Osteoblast (primary cell): ENCODE measurements at regions not wholly inside any gene's neighbourhood (a gene's known extent, or its start where the extent isn't known, plus 50 kb on each side); places are given as distances from the start of the nearest gene placed in this dataset.

Experiments
- DNase-seq: peaks from one replicate; pipeline ENCODE4 v3.0.0; 2011; ENCODE audit warnings: low spot score, mixed read lengths; ENCODE audit not compliant: insufficient read length; ENCODE audit errors: missing footprints
- H2AFZ ChIP-seq: 2 replicates; pipeline ENCODE4 v1.6.0; 2011; ENCODE audit warnings: mild to moderate bottlenecking, low read length
- H3K27ac ChIP-seq: 2 replicates; pipeline ENCODE4 v1.5.1; 2011; ENCODE audit warnings: mild to moderate bottlenecking, low read depth, low read length, moderate library complexity
- H3K27me3 ChIP-seq: 2 replicates; pipeline ENCODE4 v1.6.0; 2012; ENCODE audit warnings: mild to moderate bottlenecking, control low read depth, inconsistent platforms, low read length, moderate library complexity; ENCODE audit not compliant: insufficient read depth
- H3K36me3 ChIP-seq: 2 replicates; pipeline ENCODE4 v1.5.1; 2011; ENCODE audit warnings: mild to moderate bottlenecking, low read length, control low read depth, moderate library complexity; ENCODE audit not compliant: insufficient read depth
- H3K4me1 ChIP-seq: 2 replicates; pipeline ENCODE4 v1.5.1; 2011; ENCODE audit warnings: mild to moderate bottlenecking, low read length, control low read depth, moderate library complexity; ENCODE audit not compliant: insufficient read depth
- H3K4me2 ChIP-seq: 2 replicates; pipeline ENCODE4 v1.6.0; 2011; ENCODE audit warnings: mild to moderate bottlenecking, low read length; ENCODE audit not compliant: insufficient read depth
- H3K4me3 ChIP-seq: fragments of 200-600 bp; sonication (generic); 3 replicates; pipeline ENCODE4 v1.5.1; 2012; ENCODE audit warnings: mild to moderate bottlenecking, low read length, inconsistent platforms; ENCODE audit not compliant: insufficient read depth
- H3K79me2 ChIP-seq: 2 replicates; pipeline ENCODE4 v1.6.0; 2012; ENCODE audit warnings: mild to moderate bottlenecking, low read length, control low read depth, inconsistent platforms; ENCODE audit not compliant: insufficient read depth
- H3K9me3 ChIP-seq: 2 replicates; pipeline ENCODE4 v1.5.1; 2011; ENCODE audit warnings: low read depth, low read length, control low read depth
- H4K20me1 ChIP-seq: 2 replicates; pipeline ENCODE4 v1.6.0; 2012; ENCODE audit warnings: mild to moderate bottlenecking, low read length, control low read depth; ENCODE audit not compliant: insufficient read depth
- TF ChIP-seq, protein P1 (sequence below): IDR thresholded peaks from 2 replicates; pipeline ENCODE4 v1.5.1; 2011; ENCODE audit warnings: mild to moderate bottlenecking, low read depth, low read length, moderate library complexity; ENCODE audit errors: extremely low read depth

DNA sequence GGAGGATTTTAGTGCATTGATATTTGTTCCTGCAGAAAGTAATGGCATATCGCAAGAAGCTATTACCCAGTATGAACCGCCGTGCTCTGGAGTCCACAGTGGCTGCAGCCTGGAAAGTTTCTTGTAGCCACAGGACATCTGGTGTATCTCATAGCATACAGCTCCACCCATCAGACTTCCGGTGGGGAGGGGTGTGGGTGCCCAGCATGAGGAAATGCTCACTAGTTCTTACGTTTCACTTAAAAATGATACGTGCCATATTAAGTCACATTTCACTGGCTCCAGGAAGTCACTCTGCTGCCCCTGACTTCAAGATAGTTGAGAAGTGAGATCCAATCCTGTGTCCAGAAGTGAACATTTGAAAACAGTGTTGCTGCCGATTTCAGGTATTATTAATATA lies 990.4 kb downstream of the GBE1 start:
- Histone ChIP-seq H3K4me1 (no peaks in the 10 kb centered on the region), H3K4me3 (no peak overlapping the region), H2AFZ (no peak overlapping the region), H3K36me3 (no peaks in the 10 kb centered on the region), H3K9me3 (no peaks in the 10 kb centered on the region), H3K27me3 (no peaks in the 10 kb centered on the region), H4K20me1 (no peaks in the 10 kb centered on the region), H3K27ac (no peak overlapping the region), H3K4me2 (no peak overlapping the region), H3K79me2 (no peaks in the 10 kb centered on the region)
- DNase-seq: no peak
- TF ChIP-seq, protein P1, sequence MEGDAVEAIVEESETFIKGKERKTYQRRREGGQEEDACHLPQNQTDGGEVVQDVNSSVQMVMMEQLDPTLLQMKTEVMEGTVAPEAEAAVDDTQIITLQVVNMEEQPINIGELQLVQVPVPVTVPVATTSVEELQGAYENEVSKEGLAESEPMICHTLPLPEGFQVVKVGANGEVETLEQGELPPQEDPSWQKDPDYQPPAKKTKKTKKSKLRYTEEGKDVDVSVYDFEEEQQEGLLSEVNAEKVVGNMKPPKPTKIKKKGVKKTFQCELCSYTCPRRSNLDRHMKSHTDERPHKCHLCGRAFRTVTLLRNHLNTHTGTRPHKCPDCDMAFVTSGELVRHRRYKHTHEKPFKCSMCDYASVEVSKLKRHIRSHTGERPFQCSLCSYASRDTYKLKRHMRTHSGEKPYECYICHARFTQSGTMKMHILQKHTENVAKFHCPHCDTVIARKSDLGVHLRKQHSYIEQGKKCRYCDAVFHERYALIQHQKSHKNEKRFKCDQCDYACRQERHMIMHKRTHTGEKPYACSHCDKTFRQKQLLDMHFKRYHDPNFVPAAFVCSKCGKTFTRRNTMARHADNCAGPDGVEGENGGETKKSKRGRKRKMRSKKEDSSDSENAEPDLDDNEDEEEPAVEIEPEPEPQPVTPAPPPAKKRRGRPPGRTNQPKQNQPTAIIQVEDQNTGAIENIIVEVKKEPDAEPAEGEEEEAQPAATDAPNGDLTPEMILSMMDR: no peak

DNA sequence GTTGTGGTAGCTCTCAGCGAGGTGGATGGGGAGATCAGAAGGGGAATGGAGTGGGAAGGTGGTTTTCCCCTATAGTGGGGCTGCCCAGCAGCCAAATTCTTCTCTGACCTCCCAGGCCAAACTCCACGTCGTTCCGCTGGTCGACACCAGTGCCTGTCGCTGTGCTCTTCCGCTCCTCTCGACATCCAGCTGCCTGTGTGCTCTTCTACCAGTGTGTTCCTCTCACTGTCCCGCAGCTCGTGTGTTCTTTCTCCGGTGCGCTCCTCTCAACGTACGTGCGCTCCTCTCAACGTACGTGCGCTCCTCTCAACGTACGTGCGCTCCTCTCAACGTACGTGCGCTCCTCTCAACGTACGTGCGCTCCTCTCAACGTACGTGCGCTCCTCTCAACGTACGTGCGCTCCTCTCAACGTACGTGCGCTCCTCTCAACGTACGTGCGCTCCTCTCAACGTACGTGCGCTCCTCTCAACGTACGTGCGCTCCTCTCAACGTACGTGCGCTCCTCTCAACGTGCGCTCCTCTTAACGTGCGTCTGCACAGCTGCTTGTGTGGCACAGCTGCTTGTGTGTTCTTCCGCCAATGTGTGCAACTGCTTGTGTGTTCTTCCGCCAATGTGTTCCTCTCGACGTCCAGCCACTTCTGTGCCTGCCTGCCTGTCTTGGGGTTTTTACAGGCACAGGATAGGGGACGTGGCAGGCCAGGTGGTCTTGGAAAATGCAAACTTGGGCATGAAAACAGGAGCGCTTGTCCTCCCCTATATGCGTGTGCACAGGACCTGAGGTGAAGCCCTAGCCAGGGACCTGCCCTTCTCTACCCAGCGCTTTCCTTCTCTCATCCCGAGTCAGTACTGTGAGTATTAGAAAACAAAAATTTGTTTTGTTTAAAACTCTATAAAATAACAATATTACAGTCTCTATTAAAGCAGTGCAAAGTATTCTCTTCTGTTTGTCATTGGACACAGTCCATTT lies 991.1 kb downstream of the GBE1 start:
- no peak for DNase-seq
- TF ChIP-seq, protein P1: no peak
- no peaks in the 10 kb centered on the region for H4K20me1 ChIP-seq
- no peaks in the 10 kb centered on the region for H3K36me3 ChIP-seq
- H3K79me2 ChIP-seq: no peaks in the 10 kb centered on the region
- no peak overlapping the region for H3K4me3 ChIP-seq
- H3K4me1 ChIP-seq: no peaks in the 10 kb centered on the region
- H3K9me3 ChIP-seq: no peaks in the 10 kb centered on the region
- no peak overlapping the region for H3K27ac ChIP-seq
- no peaks in the 10 kb centered on the region for H3K27me3 ChIP-seq
- no peak overlapping the region for H2AFZ ChIP-seq
- no peak overlapping the region for H3K4me2 ChIP-seq

DNA sequence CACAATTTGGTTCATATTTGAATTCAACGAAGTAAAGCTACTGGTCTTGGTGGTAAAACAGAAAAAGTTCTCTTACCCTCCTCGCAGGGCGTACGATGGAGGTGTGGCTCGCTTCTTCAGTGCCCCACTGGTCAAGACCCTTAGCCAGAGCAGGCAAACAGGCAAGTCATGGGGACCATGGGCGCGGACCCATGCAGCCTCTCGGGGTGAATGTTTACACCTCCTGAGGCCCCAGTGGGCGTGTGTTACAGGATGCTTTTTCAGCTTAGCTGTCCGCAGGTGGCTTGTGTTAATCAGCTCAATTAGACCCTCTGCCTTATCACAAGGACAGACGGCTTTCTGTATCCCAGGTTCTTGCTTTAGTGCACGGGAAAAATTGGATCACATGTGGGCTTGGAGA lies 991.8 kb downstream of the GBE1 start:
- H3K79me2 ChIP-seq: no peaks in the 10 kb centered on the region
- no peaks in the 10 kb centered on the region for H3K9me3 ChIP-seq
- TF ChIP-seq, protein P1: no peak
- H3K4me3 ChIP-seq: no peak overlapping the region
- no peaks in the 10 kb centered on the region for H4K20me1 ChIP-seq
- no peak overlapping the region for H3K27ac ChIP-seq
- H3K36me3 ChIP-seq: no peaks in the 10 kb centered on the region
- no peak for DNase-seq
- no peaks in the 10 kb centered on the region for H3K27me3 ChIP-seq
- no peak overlapping the region for H3K4me2 ChIP-seq
- H3K4me1 ChIP-seq: no peaks in the 10 kb centered on the region
- H2AFZ ChIP-seq: no peak overlapping the region

DNA sequence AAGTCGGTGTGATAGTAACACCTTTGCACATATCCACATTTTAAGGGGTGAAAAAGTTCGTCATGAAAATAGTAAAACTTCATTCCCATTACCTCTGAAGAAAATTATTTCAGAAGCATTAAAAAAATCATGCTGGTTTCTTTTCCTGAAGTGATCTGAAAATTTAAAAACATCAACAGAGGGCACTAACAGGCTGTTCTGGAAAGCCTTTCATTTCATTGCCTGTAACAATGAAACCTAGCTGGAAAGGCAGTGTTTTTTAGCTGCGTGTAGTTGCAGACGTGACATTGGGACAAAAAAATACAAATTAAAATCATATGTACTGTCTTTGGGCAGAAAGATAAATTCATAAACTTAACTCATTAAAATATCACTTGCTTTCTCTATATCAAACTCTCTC lies 993.8 kb downstream of the GBE1 start:
- H3K36me3 ChIP-seq: no peaks in the 10 kb centered on the region
- H3K9me3 ChIP-seq: no peaks in the 10 kb centered on the region
- H3K4me1 ChIP-seq: no peaks in the 10 kb centered on the region
- no peak overlapping the region for H3K4me2 ChIP-seq
- H4K20me1 ChIP-seq: no peaks in the 10 kb centered on the region
- TF ChIP-seq, protein P1: no peak
- no peak overlapping the region for H3K4me3 ChIP-seq
- H3K27ac ChIP-seq: no peak overlapping the region
- no peaks in the 10 kb centered on the region for H3K79me2 ChIP-seq
- no peak for DNase-seq
- H3K27me3 ChIP-seq: no peaks in the 10 kb centered on the region
- H2AFZ ChIP-seq: no peak overlapping the region
